ENCODE measurements at regions not wholly inside any gene's neighbourhood (a gene's known extent, or its start where the extent isn't known, plus 50 kb on each side); places are given as distances from the start of the nearest gene placed in this dataset.

- ChIA-PET CTCF (interaction anchor here (1.1 kb wide), 1 partner anchor 37 kb away, joined by 5 read pairs; no protein-coding TSS in a partner anchor), POLR2A (no interaction called here)
- no peak for TF ChIP-seq CTCF (IDR thresholded peaks at IDR 0.05; ENCODE audit: control extremely low read depth, extremely low read depth, low read depth, missing control alignments)
- no peak for DNase-seq (ENCODE audit: extremely low spot score)
These were observed 72.8 kb downstream of the CPN2 start for GRCh38 chr3:194278186-194278845.

DNA sequence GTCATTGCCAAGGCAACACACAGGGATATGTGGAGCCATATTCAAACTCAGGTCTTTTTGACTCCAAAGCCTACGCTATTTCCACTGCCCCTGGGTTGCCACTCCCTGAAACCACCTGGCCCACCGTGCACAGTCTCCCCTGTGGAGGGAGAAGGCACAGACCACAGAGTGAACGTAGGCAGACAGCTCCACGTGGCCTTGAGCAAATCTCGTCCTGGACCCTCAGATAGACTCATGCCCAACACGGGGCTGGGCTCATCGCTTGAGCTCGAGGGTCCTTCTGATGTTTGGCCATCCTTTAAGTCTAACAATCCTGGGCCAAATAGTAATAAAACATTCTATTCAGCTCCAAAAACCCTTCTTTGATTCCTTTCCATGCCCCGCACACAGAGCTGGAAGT is 72.0 kb downstream of the CPN2 start:
- TF ChIP-seq CTCF (IDR thresholded peaks at IDR 0.05; ENCODE audit: control extremely low read depth, extremely low read depth, low read depth, missing control alignments): no peak
- no peak for DNase-seq (ENCODE audit: extremely low spot score)
- ChIA-PET POLR2A (no interaction called here), CTCF (interaction anchor here (1.1 kb wide), 1 partner anchor 36 kb away, joined by 5 read pairs; no protein-coding TSS in a partner anchor)

DNA sequence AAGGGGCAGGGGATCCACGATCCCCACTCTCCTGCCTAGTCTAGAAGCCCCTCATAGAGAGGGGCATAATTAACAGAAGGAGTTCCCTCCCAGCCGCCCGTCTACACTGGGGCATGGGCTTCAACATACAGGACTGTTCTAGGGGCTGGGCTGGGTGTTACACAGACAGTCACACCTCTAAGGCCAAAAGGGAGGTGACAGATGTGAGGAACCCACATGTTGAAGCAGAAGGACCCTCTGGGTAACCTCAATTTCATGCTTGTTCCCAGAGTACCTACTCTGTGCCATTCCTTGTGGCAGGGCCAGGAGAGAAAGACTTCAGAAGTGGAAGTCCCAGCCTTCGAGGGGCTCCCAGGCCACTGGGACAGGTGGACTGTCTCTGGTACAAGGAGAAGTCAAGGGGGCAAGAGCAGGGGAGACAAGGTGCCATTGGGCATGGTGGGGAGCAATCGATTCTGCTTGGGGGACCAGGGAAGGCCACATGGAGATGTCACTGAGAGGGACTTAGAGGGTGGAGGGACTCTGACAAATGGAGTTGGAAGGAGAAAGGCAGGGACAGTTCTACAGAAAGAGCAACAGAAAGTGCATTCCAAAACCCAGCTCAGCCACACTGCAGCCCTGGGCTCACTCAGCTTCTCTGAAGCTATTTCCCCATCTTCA is 71.3 kb downstream of the CPN2 start:
- no peak for DNase-seq (ENCODE audit: extremely low spot score)
- CTCF ChIA-PET: interaction anchor here (1.1 kb wide), 1 partner anchor 36 kb away, joined by 5 read pairs; no protein-coding TSS in a partner anchor
- TF ChIP-seq CTCF (IDR thresholded peaks at IDR 0.05; ENCODE audit: control extremely low read depth, extremely low read depth, low read depth, missing control alignments): no peak
- POLR2A ChIA-PET: no interaction called here

- no peak for TF ChIP-seq CTCF (IDR thresholded peaks at IDR 0.05; ENCODE audit: control extremely low read depth, extremely low read depth, low read depth, missing control alignments)
- CTCF ChIA-PET: no interaction called here
- POLR2A ChIA-PET: no interaction called here
- DNase-seq (ENCODE audit: extremely low spot score): no peak
These were observed 70.4 kb downstream of the CPN2 start for GRCh38 chr3:194280777-194281176.

GRCh38 chr3:194281306-194281705 is 69.8 kb downstream of the CPN2 start:
- DNase-seq (ENCODE audit: extremely low spot score): no peak
- ChIA-PET CTCF (no interaction called here), POLR2A (no interaction called here)
- TF ChIP-seq CTCF (IDR thresholded peaks at IDR 0.05; ENCODE audit: control extremely low read depth, extremely low read depth, low read depth, missing control alignments): no peak

DNA sequence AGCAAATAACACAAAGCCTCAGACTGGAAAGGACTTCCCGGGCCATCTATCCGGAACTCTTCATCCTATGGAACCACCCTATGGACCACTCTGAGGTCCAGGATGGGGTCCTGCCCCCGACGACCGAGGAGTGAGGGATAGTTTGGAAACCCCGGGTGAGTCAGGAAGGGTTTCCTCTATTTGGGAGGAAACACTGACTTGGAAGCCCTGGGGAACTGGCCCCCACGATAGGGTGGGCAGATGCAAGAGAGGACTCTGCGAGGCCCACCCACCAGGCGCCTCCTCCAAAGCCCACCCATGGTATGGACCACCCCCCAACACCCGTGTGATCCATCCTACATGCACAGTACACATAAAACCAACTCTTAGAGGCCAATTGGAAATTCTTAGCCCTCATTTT is 69.4 kb downstream of the CPN2 start:
- no peak for DNase-seq (ENCODE audit: extremely low spot score)
- CTCF ChIA-PET: interaction anchor here (2.7 kb wide), 1 partner anchor 35 kb away, joined by 12 read pairs; no protein-coding TSS in a partner anchor
- no peak for TF ChIP-seq CTCF (IDR thresholded peaks at IDR 0.05; ENCODE audit: control extremely low read depth, extremely low read depth, low read depth, missing control alignments)
- POLR2A ChIA-PET: no interaction called here
